ENCODE measurements at regions not wholly inside any gene's neighbourhood (a gene's known extent, or its start where the extent isn't known, plus 50 kb on each side); places are given as distances from the start of the nearest gene placed in this dataset.

- no peak overlapping the region for H3K9ac ChIP-seq (ENCODE audit: low read length in 5 of 5)
- no peaks in the 10 kb centered on the region for H3K36me3 ChIP-seq (ENCODE audit: control insufficient read depth in 5 of 5, insufficient read depth in 5 of 5, low read length in 5 of 5)
- H3K27ac ChIP-seq (ENCODE audit: low read depth, low read length): no peak overlapping the region
Measured at GRCh38 chr4:111689214-111689613, 456.0 kb upstream of the FAM241A start.

DNA sequence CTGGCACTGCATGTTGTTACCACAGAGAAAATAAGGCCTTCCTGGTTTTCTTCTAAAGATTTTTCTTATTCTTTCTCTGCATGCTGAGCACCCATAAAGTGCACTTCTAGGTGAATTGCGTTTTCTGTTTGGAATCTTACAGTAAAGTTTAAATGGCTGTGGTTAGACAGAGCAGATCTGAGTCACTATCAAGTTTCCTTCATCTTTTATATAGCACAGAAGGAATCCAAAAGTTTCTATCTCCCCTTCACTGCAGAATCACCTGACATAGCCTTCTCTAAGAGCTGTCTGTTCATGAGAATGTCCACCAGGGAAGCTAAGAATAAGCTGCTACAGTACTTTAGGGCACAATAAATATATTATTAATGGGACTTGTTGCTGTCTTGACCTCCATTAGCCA is 455.5 kb upstream of the FAM241A start:
- Histone ChIP-seq H3K27me3 (ENCODE audit: control insufficient read depth in 5 of 5, insufficient read depth in 4 of 5, low read length in 5 of 5) (no peaks in the 10 kb centered on the region), H3K9ac (ENCODE audit: low read length in 5 of 5) (no peak overlapping the region), H3K27ac (ENCODE audit: low read depth, low read length) (no peak overlapping the region), H3K4me3 (ENCODE audit: low read depth in 1 of 5, low read length in 5 of 5) (no peak overlapping the region), H3K9me3 (ENCODE audit: control insufficient read depth in 5 of 5, low read length in 5 of 5) (no peaks in the 10 kb centered on the region), H3K36me3 (ENCODE audit: control insufficient read depth in 5 of 5, insufficient read depth in 5 of 5, low read length in 5 of 5) (no peaks in the 10 kb centered on the region), H3K4me1 (ENCODE audit: control insufficient read depth in 5 of 5, insufficient read depth in 5 of 5, low read length in 5 of 5) (peaks cover 0 to 10% (median 6%) of the 10 kb centered on the region in 5 donors)

More at GRCh38 chr4:111689214-111689613, 456.0 kb upstream of the FAM241A start:
- Histone ChIP-seq H3K9me3 (ENCODE audit: control insufficient read depth in 5 of 5, low read length in 5 of 5) (no peaks in the 10 kb centered on the region), H3K4me3 (ENCODE audit: low read depth in 1 of 5, low read length in 5 of 5) (no peak overlapping the region), H3K4me1 (ENCODE audit: control insufficient read depth in 5 of 5, insufficient read depth in 5 of 5, low read length in 5 of 5) (peaks cover 0 to 10% (median 6%) of the 10 kb centered on the region in 5 donors), H3K27me3 (ENCODE audit: control insufficient read depth in 5 of 5, insufficient read depth in 4 of 5, low read length in 5 of 5) (no peaks in the 10 kb centered on the region)

DNA sequence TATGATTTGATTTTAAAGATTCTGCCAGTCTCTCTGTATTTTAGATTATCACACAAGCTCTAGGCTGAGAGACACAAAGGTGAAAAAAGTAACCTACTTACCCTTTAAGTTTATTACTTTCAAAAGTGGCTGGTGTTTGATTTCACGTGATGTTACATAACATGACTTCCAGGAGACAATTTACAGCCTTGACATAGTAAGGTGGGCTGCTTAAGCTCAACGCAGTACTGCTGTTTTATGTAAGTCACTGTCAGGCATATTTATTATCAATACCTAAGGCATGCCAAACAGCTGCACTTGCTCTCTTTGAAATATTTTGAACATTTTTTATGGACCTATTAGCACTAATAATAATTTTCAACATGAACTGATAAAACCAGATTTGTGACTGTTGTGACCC is 451.5 kb upstream of the FAM241A start:
- no peaks in the 10 kb centered on the region for H3K36me3 ChIP-seq (ENCODE audit: control insufficient read depth in 5 of 5, insufficient read depth in 5 of 5, low read length in 5 of 5)
- H3K9ac ChIP-seq (ENCODE audit: low read length in 5 of 5): no peak overlapping the region
- peaks cover 0 to 10% (median 6%) of the 10 kb centered on the region in 5 donors for H3K4me1 ChIP-seq (ENCODE audit: control insufficient read depth in 5 of 5, insufficient read depth in 5 of 5, low read length in 5 of 5)
- H3K4me3 ChIP-seq (ENCODE audit: low read depth in 1 of 5, low read length in 5 of 5): no peak overlapping the region
- no peaks in the 10 kb centered on the region for H3K9me3 ChIP-seq (ENCODE audit: control insufficient read depth in 5 of 5, low read length in 5 of 5)
- H3K27ac ChIP-seq (ENCODE audit: low read depth, low read length): no peak overlapping the region
- H3K27me3 ChIP-seq (ENCODE audit: control insufficient read depth in 5 of 5, insufficient read depth in 4 of 5, low read length in 5 of 5): no peaks in the 10 kb centered on the region

DNA sequence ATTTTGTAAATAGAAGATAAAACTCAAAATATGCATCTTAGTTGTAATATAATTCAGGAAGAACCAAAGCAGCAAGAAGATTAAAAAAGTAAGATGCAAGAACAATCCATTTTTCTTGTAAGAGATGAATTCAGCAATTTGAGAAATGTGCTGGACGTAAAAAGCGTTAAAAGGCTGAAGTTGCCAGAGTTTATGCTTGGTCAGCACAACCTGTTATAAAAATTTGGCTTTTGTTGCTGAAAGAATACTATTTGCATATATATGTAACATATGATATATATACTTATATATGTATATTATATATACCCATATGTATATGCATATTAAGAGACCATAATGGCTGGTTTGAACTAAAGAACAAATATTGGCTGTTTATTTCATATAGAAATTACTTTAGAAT is 449.6 kb upstream of the FAM241A start:
- no peak overlapping the region for H3K27ac ChIP-seq (ENCODE audit: low read depth, low read length)
- no peaks in the 10 kb centered on the region for H3K4me1 ChIP-seq (ENCODE audit: control insufficient read depth in 5 of 5, insufficient read depth in 5 of 5, low read length in 5 of 5)
- no peaks in the 10 kb centered on the region for H3K36me3 ChIP-seq (ENCODE audit: control insufficient read depth in 5 of 5, insufficient read depth in 5 of 5, low read length in 5 of 5)
- H3K9me3 ChIP-seq (ENCODE audit: control insufficient read depth in 5 of 5, low read length in 5 of 5): no peaks in the 10 kb centered on the region
- H3K4me3 ChIP-seq (ENCODE audit: low read depth in 1 of 5, low read length in 5 of 5): no peak overlapping the region
- H3K27me3 ChIP-seq (ENCODE audit: control insufficient read depth in 5 of 5, insufficient read depth in 4 of 5, low read length in 5 of 5): no peaks in the 10 kb centered on the region
- H3K9ac ChIP-seq (ENCODE audit: low read length in 5 of 5): no peak overlapping the region

DNA sequence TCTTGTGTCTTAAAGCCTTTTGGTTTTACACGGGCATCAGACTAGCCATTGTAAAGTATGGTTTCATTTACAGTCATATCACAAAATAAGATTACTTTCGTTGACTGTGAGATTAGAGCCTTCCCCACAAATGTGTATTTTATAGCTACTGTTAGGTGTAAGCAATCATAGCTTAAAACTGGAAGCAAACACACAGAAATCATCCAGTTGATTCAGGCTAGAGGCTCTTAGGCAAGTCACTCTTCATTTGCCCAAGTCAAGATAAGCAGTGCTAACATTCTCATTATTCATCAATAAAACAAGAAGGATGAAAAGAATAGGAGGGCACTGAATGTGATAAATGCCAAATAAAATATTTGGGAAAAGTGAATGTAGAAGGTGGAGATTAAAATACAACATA is 448.7 kb upstream of the FAM241A start:
- H3K9ac ChIP-seq (ENCODE audit: low read length in 5 of 5): no peak overlapping the region
- H3K27me3 ChIP-seq (ENCODE audit: control insufficient read depth in 5 of 5, insufficient read depth in 4 of 5, low read length in 5 of 5): no peaks in the 10 kb centered on the region
- no peak overlapping the region for H3K27ac ChIP-seq (ENCODE audit: low read depth, low read length)
- H3K9me3 ChIP-seq (ENCODE audit: control insufficient read depth in 5 of 5, low read length in 5 of 5): no peaks in the 10 kb centered on the region
- H3K4me1 ChIP-seq (ENCODE audit: control insufficient read depth in 5 of 5, insufficient read depth in 5 of 5, low read length in 5 of 5): peaks cover 0 to 5% (median 0%) of the 10 kb centered on the region in 5 donors
- no peaks in the 10 kb centered on the region for H3K36me3 ChIP-seq (ENCODE audit: control insufficient read depth in 5 of 5, insufficient read depth in 5 of 5, low read length in 5 of 5)
- H3K4me3 ChIP-seq (ENCODE audit: low read depth in 1 of 5, low read length in 5 of 5): no peak overlapping the region

GRCh38 chr4:111697176-111697942 is 447.9 kb upstream of the FAM241A start:
- peaks cover 0 to 5% (median 0%) of the 10 kb centered on the region in 5 donors for H3K4me1 ChIP-seq (ENCODE audit: control insufficient read depth in 5 of 5, insufficient read depth in 5 of 5, low read length in 5 of 5)
- H3K27ac ChIP-seq (ENCODE audit: low read depth, low read length): no peak overlapping the region
- no peaks in the 10 kb centered on the region for H3K27me3 ChIP-seq (ENCODE audit: control insufficient read depth in 5 of 5, insufficient read depth in 4 of 5, low read length in 5 of 5)
- H3K9me3 ChIP-seq (ENCODE audit: control insufficient read depth in 5 of 5, low read length in 5 of 5): no peaks in the 10 kb centered on the region
- H3K9ac ChIP-seq (ENCODE audit: low read length in 5 of 5): no peak overlapping the region
- no peak overlapping the region for H3K4me3 ChIP-seq (ENCODE audit: low read depth in 1 of 5, low read length in 5 of 5)
- H3K36me3 ChIP-seq (ENCODE audit: control insufficient read depth in 5 of 5, insufficient read depth in 5 of 5, low read length in 5 of 5): no peaks in the 10 kb centered on the region

GRCh38 chr4:111698361-111698760 is 446.9 kb upstream of the FAM241A start:
- Histone ChIP-seq H3K9me3 (ENCODE audit: control insufficient read depth in 5 of 5, low read length in 5 of 5) (no peaks in the 10 kb centered on the region), H3K4me3 (ENCODE audit: low read depth in 1 of 5, low read length in 5 of 5) (no peak overlapping the region), H3K27me3 (ENCODE audit: control insufficient read depth in 5 of 5, insufficient read depth in 4 of 5, low read length in 5 of 5) (no peaks in the 10 kb centered on the region), H3K4me1 (ENCODE audit: control insufficient read depth in 5 of 5, insufficient read depth in 5 of 5, low read length in 5 of 5) (peaks cover 0 to 5% (median 0%) of the 10 kb centered on the region in 5 donors), H3K36me3 (ENCODE audit: control insufficient read depth in 5 of 5, insufficient read depth in 5 of 5, low read length in 5 of 5) (no peaks in the 10 kb centered on the region), H3K27ac (ENCODE audit: low read depth, low read length) (no peak overlapping the region), H3K9ac (ENCODE audit: low read length in 5 of 5) (no peak overlapping the region)

DNA sequence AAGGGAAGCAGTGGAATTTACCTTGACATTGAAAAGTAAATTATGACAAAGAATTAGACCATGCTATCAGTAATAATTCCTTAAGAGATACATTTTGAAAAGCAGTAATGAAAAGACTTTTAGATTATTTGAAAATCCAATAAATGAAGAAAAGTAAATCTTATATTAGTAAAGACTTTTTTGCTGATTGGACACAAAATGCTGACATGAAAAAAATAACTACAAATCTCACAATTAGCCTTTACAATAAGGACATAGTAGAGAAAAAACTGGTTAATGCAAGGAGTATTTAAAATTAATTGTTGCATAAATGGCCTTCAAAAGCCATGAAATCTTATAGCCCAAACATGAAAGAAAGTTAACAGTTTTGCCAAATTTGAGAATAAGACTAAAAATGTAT is 446.1 kb upstream of the FAM241A start:
- no peak overlapping the region for H3K4me3 ChIP-seq (ENCODE audit: low read depth in 1 of 5, low read length in 5 of 5)
- peaks cover 0 to 5% (median 0%) of the 10 kb centered on the region in 5 donors for H3K4me1 ChIP-seq (ENCODE audit: control insufficient read depth in 5 of 5, insufficient read depth in 5 of 5, low read length in 5 of 5)
- no peaks in the 10 kb centered on the region for H3K9me3 ChIP-seq (ENCODE audit: control insufficient read depth in 5 of 5, low read length in 5 of 5)
- no peak overlapping the region for H3K27ac ChIP-seq (ENCODE audit: low read depth, low read length)
- no peaks in the 10 kb centered on the region for H3K36me3 ChIP-seq (ENCODE audit: control insufficient read depth in 5 of 5, insufficient read depth in 5 of 5, low read length in 5 of 5)
- no peaks in the 10 kb centered on the region for H3K27me3 ChIP-seq (ENCODE audit: control insufficient read depth in 5 of 5, insufficient read depth in 4 of 5, low read length in 5 of 5)
- H3K9ac ChIP-seq (ENCODE audit: low read length in 5 of 5): no peak overlapping the region

DNA sequence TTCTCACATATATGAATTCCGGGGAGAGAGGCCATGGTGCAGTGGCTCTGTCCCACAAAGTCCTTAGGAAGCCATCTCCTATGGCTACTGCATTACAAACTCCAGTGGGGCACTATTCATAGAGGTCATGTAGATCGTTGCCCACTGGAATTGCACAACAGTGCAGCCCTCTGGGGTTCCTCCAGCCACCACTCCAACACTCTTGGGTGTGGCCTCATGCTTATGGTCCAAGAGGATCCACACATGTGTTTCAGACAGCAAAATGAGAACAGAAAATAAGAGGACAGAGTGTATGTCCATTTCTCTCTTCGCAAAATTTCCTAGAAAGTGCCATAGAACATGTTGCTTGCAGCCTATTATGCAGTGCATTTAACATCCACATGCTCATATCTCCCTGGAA is 444.2 kb upstream of the FAM241A start:
- Histone ChIP-seq H3K4me1 (ENCODE audit: control insufficient read depth in 5 of 5, insufficient read depth in 5 of 5, low read length in 5 of 5) (peaks cover 0 to 5% (median 0%) of the 10 kb centered on the region in 5 donors), H3K9ac (ENCODE audit: low read length in 5 of 5) (no peak overlapping the region), H3K9me3 (ENCODE audit: control insufficient read depth in 5 of 5, low read length in 5 of 5) (no peaks in the 10 kb centered on the region), H3K4me3 (ENCODE audit: low read depth in 1 of 5, low read length in 5 of 5) (no peak overlapping the region), H3K36me3 (ENCODE audit: control insufficient read depth in 5 of 5, insufficient read depth in 5 of 5, low read length in 5 of 5) (no peaks in the 10 kb centered on the region), H3K27me3 (ENCODE audit: control insufficient read depth in 5 of 5, insufficient read depth in 4 of 5, low read length in 5 of 5) (no peaks in the 10 kb centered on the region), H3K27ac (ENCODE audit: low read depth, low read length) (no peak overlapping the region)

DNA sequence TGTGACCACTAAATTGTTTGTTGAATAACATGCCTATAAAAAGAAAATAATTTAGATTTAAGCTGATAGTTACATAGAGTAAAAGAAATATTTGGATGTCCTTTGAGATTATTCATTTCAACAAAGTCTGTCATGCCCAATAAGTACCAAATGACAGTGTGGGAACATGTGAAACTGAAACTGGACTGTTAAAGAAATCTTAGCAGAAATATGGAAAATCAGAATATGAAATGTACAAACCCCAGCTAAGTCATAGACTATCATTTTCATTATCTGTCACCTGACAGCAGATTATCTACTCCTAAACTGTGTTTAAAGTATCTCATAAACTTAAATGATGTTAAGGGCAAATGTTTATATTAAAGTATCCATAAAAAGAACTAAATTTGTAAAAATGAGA is 437.8 kb upstream of the FAM241A start:
- Histone ChIP-seq H3K27ac (ENCODE audit: low read depth, low read length) (no peak overlapping the region), H3K4me3 (ENCODE audit: low read depth in 1 of 5, low read length in 5 of 5) (no peak overlapping the region), H3K27me3 (ENCODE audit: control insufficient read depth in 5 of 5, insufficient read depth in 4 of 5, low read length in 5 of 5) (no peaks in the 10 kb centered on the region), H3K9ac (ENCODE audit: low read length in 5 of 5) (no peak overlapping the region), H3K4me1 (ENCODE audit: control insufficient read depth in 5 of 5, insufficient read depth in 5 of 5, low read length in 5 of 5) (no peaks in the 10 kb centered on the region), H3K36me3 (ENCODE audit: control insufficient read depth in 5 of 5, insufficient read depth in 5 of 5, low read length in 5 of 5) (no peaks in the 10 kb centered on the region), H3K9me3 (ENCODE audit: control insufficient read depth in 5 of 5, low read length in 5 of 5) (no peaks in the 10 kb centered on the region)

Data from subcutaneous abdominal adipose tissue (tissue), 5 donors.